ENCODE measurements at regions not wholly inside any gene's neighbourhood (a gene's known extent, or its start where the extent isn't known, plus 50 kb on each side); places are given as distances from the start of the nearest gene placed in this dataset.

GRCh38 chr10:78283069-78283682, 249.5 kb downstream of the RPS24 start:
- Histone ChIP-seq H3K9me3 (no peaks in the 10 kb centered on the region), H3K27ac (no peak overlapping the region), H3K4me3 (no peak overlapping the region), H3K4me1 (ENCODE audit: control insufficient read depth in 1 of 2, low read depth in 2 of 2) (peaks cover 0 to 6% of the 10 kb centered on the region in 2 donors), H3K36me3 (no peaks in the 10 kb centered on the region), H3K27me3 (replicated peaks; ENCODE audit: insufficient read depth) (no peaks in the 10 kb centered on the region)
- ATAC-seq (ENCODE audit: insufficient number of reproducible peaks, low FRiP score, low read depth) (no peak), DNase-seq (ENCODE audit: low spot score) (no peak)
- TF ChIP-seq CTCF (IDR thresholded peaks at IDR 0.05) = no peak

GRCh38 chr10:78284381-78284780, 250.7 kb downstream of the RPS24 start:
- DNase-seq (ENCODE audit: low spot score) (no peak), ATAC-seq (ENCODE audit: insufficient number of reproducible peaks, low FRiP score, low read depth) (no peak)
- Histone ChIP-seq H3K36me3 (no peaks in the 10 kb centered on the region), H3K4me1 (ENCODE audit: control insufficient read depth in 1 of 2, low read depth in 2 of 2) (no peaks in the 10 kb centered on the region), H3K27ac (no peak overlapping the region), H3K4me3 (no peak overlapping the region), H3K9me3 (no peaks in the 10 kb centered on the region), H3K27me3 (replicated peaks; ENCODE audit: insufficient read depth) (no peaks in the 10 kb centered on the region)
- TF ChIP-seq CTCF (IDR thresholded peaks at IDR 0.05) = no peak

- H3K4me3 ChIP-seq = no peak overlapping the region
- H3K27me3 ChIP-seq (replicated peaks; ENCODE audit: insufficient read depth) = no peaks in the 10 kb centered on the region
- H3K9me3 ChIP-seq = no peaks in the 10 kb centered on the region
- no peaks in the 10 kb centered on the region for H3K36me3 ChIP-seq
- DNase-seq (ENCODE audit: low spot score) (no peak), ATAC-seq (ENCODE audit: insufficient number of reproducible peaks, low FRiP score, low read depth) (no peak)
- no peak overlapping the region for H3K27ac ChIP-seq
- H3K4me1 ChIP-seq (ENCODE audit: control insufficient read depth in 1 of 2, low read depth in 2 of 2) = no peaks in the 10 kb centered on the region
- TF ChIP-seq CTCF (IDR thresholded peaks at IDR 0.05) = no peak
Measured at GRCh38 chr10:78285226-78285625, 251.6 kb downstream of the RPS24 start.

- Histone ChIP-seq H3K27ac (no peak overlapping the region), H3K4me3 (no peak overlapping the region)
- DNase-seq (ENCODE audit: low spot score) = no peak
Measured at GRCh38 chr10:78286186-78286585, 252.5 kb downstream of the RPS24 start.

GRCh38 chr10:78286668-78287067, 253.0 kb downstream of the RPS24 start:
- H3K9me3 ChIP-seq = no peaks in the 10 kb centered on the region
- no peak for TF ChIP-seq CTCF (IDR thresholded peaks at IDR 0.05)
- no peaks in the 10 kb centered on the region for H3K4me1 ChIP-seq (ENCODE audit: control insufficient read depth in 1 of 2, low read depth in 2 of 2)
- no peak for DNase-seq (ENCODE audit: low spot score)
- H3K27me3 ChIP-seq (replicated peaks; ENCODE audit: insufficient read depth) = no peaks in the 10 kb centered on the region
- ATAC-seq (ENCODE audit: insufficient number of reproducible peaks, low FRiP score, low read depth) = no peak
- H3K4me3 ChIP-seq = no peak overlapping the region
- no peak overlapping the region for H3K27ac ChIP-seq
- no peaks in the 10 kb centered on the region for H3K36me3 ChIP-seq

More at GRCh38 chr10:78286186-78286585, 252.5 kb downstream of the RPS24 start:
- no peak for TF ChIP-seq CTCF (IDR thresholded peaks at IDR 0.05)
- H3K27me3 ChIP-seq (replicated peaks; ENCODE audit: insufficient read depth) = no peaks in the 10 kb centered on the region
- ATAC-seq (ENCODE audit: insufficient number of reproducible peaks, low FRiP score, low read depth) = no peak
- no peaks in the 10 kb centered on the region for H3K36me3 ChIP-seq
- H3K9me3 ChIP-seq = no peaks in the 10 kb centered on the region
- H3K4me1 ChIP-seq (ENCODE audit: control insufficient read depth in 1 of 2, low read depth in 2 of 2) = no peaks in the 10 kb centered on the region

All from thoracic aorta (tissue), 2 donors.